ENCODE measurements at regions not wholly inside any gene's neighbourhood (a gene's known extent, or its start where the extent isn't known, plus 50 kb on each side); places are given as distances from the start of the nearest gene placed in this dataset.

- no peak for DNase-seq (ENCODE audit: low read depth)
Observed at GRCh38 chr14:22513066-22513812, 75.8 kb downstream of the DAD1 start.

- no peak for DNase-seq (ENCODE audit: low read depth)
Observed at GRCh38 chr14:22512106-22512814, 76.8 kb downstream of the DAD1 start.

- no peak for DNase-seq (ENCODE audit: low read depth)
Observed at GRCh38 chr14:22510527-22511110, 78.4 kb downstream of the DAD1 start.

- no peak for DNase-seq (ENCODE audit: low read depth)
Observed at GRCh38 chr14:22509751-22510300, 79.2 kb downstream of the DAD1 start.

GRCh38 chr14:22509036-22509709 is 79.9 kb downstream of the DAD1 start:
- no peak for DNase-seq (ENCODE audit: low read depth)

- DNase-seq (ENCODE audit: low read depth) = no peak
Observed at GRCh38 chr14:22508662-22509035, 80.4 kb downstream of the DAD1 start.

- DNase-seq (ENCODE audit: low read depth) = no peak
Observed at GRCh38 chr14:22508150-22508457, 80.9 kb downstream of the DAD1 start.

- DNase-seq (ENCODE audit: low read depth) = no peak
Observed at GRCh38 chr14:22506778-22507351, 82.2 kb downstream of the DAD1 start.

- no peak for DNase-seq (ENCODE audit: low read depth)
Observed at GRCh38 chr14:22506378-22506710, 82.7 kb downstream of the DAD1 start.

- no peak for DNase-seq (ENCODE audit: low read depth)
Observed at GRCh38 chr14:22505697-22506377, 83.2 kb downstream of the DAD1 start.

GRCh38 chr14:22505309-22505696 is 83.7 kb downstream of the DAD1 start:
- DNase-seq (ENCODE audit: low read depth) = no peak

GRCh38 chr14:22502551-22502950 is 86.5 kb downstream of the DAD1 start:
- DNase-seq (ENCODE audit: low read depth) = no peak

GRCh38 chr14:22502007-22502406 is 87.0 kb downstream of the DAD1 start:
- DNase-seq (ENCODE audit: low read depth) = no peak

- no peak for DNase-seq (ENCODE audit: low read depth)
Observed at GRCh38 chr14:22500954-22501726, 87.9 kb downstream of the DAD1 start.

GRCh38 chr14:22500525-22500924 is 88.5 kb downstream of the DAD1 start:
- no peak for DNase-seq (ENCODE audit: low read depth)

- no peak for DNase-seq (ENCODE audit: low read depth)
Observed at GRCh38 chr14:22497671-22498093, 91.3 kb downstream of the DAD1 start.

- DNase-seq (ENCODE audit: low read depth) = no peak
Observed at GRCh38 chr14:22497144-22497423, 91.9 kb downstream of the DAD1 start.

- no peak for DNase-seq (ENCODE audit: low read depth)
Observed at GRCh38 chr14:22494486-22495135, 94.4 kb downstream of the DAD1 start.

GRCh38 chr14:22493753-22494152 is 95.3 kb downstream of the DAD1 start:
- no peak for DNase-seq (ENCODE audit: low read depth)
